Osteocyte (in vitro differentiated cells): ENCODE measurements at regions not wholly inside any gene's neighbourhood (a gene's known extent, or its start where the extent isn't known, plus 50 kb on each side); places are given as distances from the start of the nearest gene placed in this dataset.

Experiments used
- DNase-seq: peaks from one replicate; pipeline ENCODE4 v3.0.0; 2021; ENCODE audit warnings: mixed read lengths; ENCODE audit not compliant: unreplicated experiment; ENCODE audit errors: extremely low spot score
- H3K27ac Mint-ChIP-seq: one replicate; pipeline ENCODE4 v1.8.0; 2021; ENCODE audit warnings: mild to moderate bottlenecking, mixed read lengths; ENCODE audit not compliant: unreplicated experiment
- H3K27me3 Mint-ChIP-seq: one replicate; pipeline ENCODE4 v1.8.0; 2021; ENCODE audit warnings: mixed read lengths; ENCODE audit not compliant: unreplicated experiment
- H3K36me3 Mint-ChIP-seq: one replicate; pipeline ENCODE4 v1.8.0; 2021; ENCODE audit warnings: mixed read lengths; ENCODE audit not compliant: unreplicated experiment
- H3K4me1 Mint-ChIP-seq: one replicate; pipeline ENCODE4 v1.8.0; 2021; ENCODE audit warnings: mixed read lengths; ENCODE audit not compliant: unreplicated experiment
- H3K4me3 Mint-ChIP-seq: one replicate; pipeline ENCODE4 v1.8.0; 2021; ENCODE audit warnings: mild to moderate bottlenecking, moderate library complexity, mixed read lengths; ENCODE audit not compliant: unreplicated experiment
- H3K9me3 Mint-ChIP-seq: one replicate; pipeline ENCODE4 v1.8.0; 2021; ENCODE audit warnings: mixed read lengths; ENCODE audit not compliant: unreplicated experiment
- TF ChIP-seq, protein P1 (sequence below): fragments of 200-600 bp; sonication (generic); IDR thresholded peaks from 2 replicates; pipeline ENCODE4 v1.5.0; 2021; ENCODE audit warnings: antibody characterized with exemption, mild to moderate bottlenecking, moderate library complexity

GRCh38 chr3:34235096-34235495, 436.7 kb downstream of the PDCD6IP start:
- TF ChIP-seq, protein P1, sequence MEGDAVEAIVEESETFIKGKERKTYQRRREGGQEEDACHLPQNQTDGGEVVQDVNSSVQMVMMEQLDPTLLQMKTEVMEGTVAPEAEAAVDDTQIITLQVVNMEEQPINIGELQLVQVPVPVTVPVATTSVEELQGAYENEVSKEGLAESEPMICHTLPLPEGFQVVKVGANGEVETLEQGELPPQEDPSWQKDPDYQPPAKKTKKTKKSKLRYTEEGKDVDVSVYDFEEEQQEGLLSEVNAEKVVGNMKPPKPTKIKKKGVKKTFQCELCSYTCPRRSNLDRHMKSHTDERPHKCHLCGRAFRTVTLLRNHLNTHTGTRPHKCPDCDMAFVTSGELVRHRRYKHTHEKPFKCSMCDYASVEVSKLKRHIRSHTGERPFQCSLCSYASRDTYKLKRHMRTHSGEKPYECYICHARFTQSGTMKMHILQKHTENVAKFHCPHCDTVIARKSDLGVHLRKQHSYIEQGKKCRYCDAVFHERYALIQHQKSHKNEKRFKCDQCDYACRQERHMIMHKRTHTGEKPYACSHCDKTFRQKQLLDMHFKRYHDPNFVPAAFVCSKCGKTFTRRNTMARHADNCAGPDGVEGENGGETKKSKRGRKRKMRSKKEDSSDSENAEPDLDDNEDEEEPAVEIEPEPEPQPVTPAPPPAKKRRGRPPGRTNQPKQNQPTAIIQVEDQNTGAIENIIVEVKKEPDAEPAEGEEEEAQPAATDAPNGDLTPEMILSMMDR = no peak
- Mint-ChIP-seq H3K4me1 (peaks cover 58% of the 10 kb centered on the region), H3K9me3 (no peaks in the 10 kb centered on the region), H3K36me3 (peaks cover 21% of the 10 kb centered on the region), H3K27me3 (no peaks in the 10 kb centered on the region), H3K27ac (peak overlapping the region; percentile 2), H3K4me3 (no peak overlapping the region)
- no peak for DNase-seq

GRCh38 chr3:34237946-34238345, 439.5 kb downstream of the PDCD6IP start:
- Mint-ChIP-seq H3K4me3 (no peak overlapping the region), H3K27ac (peak overlapping the region; percentile 97), H3K36me3 (peaks cover 23% of the 10 kb centered on the region), H3K27me3 (no peaks in the 10 kb centered on the region), H3K9me3 (no peaks in the 10 kb centered on the region), H3K4me1 (peaks cover 76% of the 10 kb centered on the region)
- no peak for DNase-seq
- TF ChIP-seq, protein P1 = no peak

DNA sequence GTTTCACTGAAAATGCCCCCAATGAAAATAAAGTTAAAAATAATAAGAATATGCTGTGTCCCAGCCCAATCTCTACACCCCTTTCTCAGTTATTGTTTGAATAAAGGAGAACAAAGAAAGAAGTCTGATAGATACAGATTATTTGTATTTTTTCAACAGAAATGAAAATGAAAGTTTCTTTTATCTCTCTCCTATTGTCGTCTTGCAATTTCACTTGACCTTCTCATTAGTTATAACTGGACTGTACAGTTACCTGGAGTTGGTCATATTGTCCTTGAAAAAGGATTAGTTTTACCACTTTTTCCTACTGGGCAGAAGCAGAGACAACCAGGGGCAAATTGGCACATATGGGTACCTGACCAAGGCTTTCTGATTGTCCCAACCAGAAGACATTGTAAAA, 440.0 kb downstream of the PDCD6IP start:
- Mint-ChIP-seq H3K4me1 (peaks cover 77% of the 10 kb centered on the region), H3K27ac (peak overlapping the region; percentile 97), H3K27me3 (no peaks in the 10 kb centered on the region)

GRCh38 chr3:34239287-34239686, 440.9 kb downstream of the PDCD6IP start:
- Mint-ChIP-seq H3K4me3 (no peak overlapping the region), H3K27ac (peak overlapping the region; percentile 97), H3K27me3 (no peaks in the 10 kb centered on the region), H3K9me3 (no peaks in the 10 kb centered on the region), H3K36me3 (peaks cover 30% of the 10 kb centered on the region), H3K4me1 (peaks cover 76% of the 10 kb centered on the region)
- TF ChIP-seq, protein P1 = no peak
- no peak for DNase-seq

More for the DNA sequence above, 440.0 kb downstream of the PDCD6IP start:
- peaks cover 27% of the 10 kb centered on the region for H3K36me3 Mint-ChIP-seq
- DNase-seq = no peak
- H3K4me3 Mint-ChIP-seq = peak overlapping the region; percentile 8
- TF ChIP-seq, protein P1 = no peak
- H3K9me3 Mint-ChIP-seq = no peaks in the 10 kb centered on the region

GRCh38 chr3:34239875-34240274, 441.4 kb downstream of the PDCD6IP start:
- peak overlapping the region; percentile 97 for H3K27ac Mint-ChIP-seq
- no peaks in the 10 kb centered on the region for H3K9me3 Mint-ChIP-seq
- peaks cover 33% of the 10 kb centered on the region for H3K36me3 Mint-ChIP-seq
- no peak overlapping the region for H3K4me3 Mint-ChIP-seq
- TF ChIP-seq, protein P1 = no peak
- peaks cover 79% of the 10 kb centered on the region for H3K4me1 Mint-ChIP-seq
- no peak for DNase-seq
- no peaks in the 10 kb centered on the region for H3K27me3 Mint-ChIP-seq
